HG03378 (cell line): ENCODE measurements at regions not wholly inside any gene's neighbourhood (a gene's known extent, or its start where the extent isn't known, plus 50 kb on each side); places are given as distances from the start of the nearest gene placed in this dataset.

Source experiments
- ATAC-seq: cut with Tn5 transposase; IDR thresholded peaks from one replicate; pipeline ENCODE4 v1.9.1; 2021; ENCODE audit warnings: mild to moderate bottlenecking, moderate library complexity; ENCODE audit not compliant: unreplicated experiment

DNA sequence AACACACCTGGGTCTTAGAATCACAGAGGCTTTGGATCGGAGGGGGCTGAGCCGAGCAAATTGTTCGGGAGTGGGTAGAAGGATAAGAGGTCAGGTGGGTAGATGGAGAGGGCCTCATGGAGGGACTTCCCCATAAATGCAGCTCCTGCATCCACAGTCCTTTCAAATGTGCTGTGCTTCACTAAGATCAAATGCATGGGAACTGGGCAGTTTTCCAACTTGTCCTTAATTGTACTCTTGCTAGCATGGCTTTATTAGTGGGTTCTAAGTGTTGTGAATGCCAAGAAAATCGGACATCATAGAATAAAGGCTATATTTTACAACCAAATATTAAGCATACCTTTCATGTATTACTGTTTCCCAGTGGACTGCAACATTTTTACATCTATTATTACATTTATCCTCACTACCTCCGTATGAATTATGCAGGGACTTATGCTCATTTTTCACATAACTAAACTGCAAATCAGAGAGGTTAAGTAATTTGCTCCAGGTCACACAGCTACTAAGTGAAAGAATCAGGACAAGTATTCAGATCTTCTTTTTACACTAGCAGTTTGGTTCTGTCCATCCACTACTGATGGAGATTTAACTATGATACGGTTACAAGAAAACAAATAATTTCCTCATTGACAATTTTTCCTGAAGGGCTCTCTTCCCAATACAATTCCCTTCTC is 174.5 kb upstream of the RUNX1 start:
- ATAC-seq = no peak

DNA sequence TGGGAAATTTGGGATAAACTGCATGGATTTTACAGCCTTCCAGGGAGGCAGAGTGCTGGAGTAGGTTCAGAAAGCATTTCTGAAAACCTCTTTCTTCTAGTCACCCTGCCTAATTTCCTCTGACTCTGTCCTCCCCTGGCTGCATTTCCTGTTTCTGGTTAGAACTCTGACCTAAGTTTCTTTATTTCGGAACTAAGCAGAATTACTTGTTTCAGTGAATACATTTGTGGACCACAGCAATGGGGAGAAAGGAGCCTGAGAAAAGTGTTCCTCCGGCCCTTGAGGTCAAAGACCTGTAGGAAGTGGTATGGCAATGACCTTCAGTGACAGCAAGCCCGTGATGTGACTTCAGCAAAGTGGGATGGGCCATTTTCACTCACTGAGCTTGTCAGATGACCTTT is 173.4 kb upstream of the RUNX1 start:
- peak; percentile 47 for ATAC-seq

DNA sequence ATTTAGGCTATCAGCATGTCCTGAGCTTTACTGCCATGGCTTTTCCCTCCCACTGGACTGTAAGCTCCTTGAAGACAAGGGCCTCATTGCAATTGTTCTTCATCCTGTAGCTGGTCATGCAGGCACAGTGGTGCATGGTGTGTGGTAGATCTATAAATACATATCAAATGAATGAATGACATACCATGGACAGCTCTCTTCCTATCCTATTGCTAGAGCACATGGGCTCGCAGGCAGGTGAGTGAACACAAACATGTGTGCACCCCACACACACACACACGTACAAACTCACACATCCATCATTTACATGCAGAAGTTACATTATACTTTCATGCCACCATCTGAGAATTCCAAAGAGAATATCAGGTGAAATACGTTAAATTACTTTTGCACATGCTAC is 172.9 kb upstream of the RUNX1 start:
- ATAC-seq = no peak

DNA sequence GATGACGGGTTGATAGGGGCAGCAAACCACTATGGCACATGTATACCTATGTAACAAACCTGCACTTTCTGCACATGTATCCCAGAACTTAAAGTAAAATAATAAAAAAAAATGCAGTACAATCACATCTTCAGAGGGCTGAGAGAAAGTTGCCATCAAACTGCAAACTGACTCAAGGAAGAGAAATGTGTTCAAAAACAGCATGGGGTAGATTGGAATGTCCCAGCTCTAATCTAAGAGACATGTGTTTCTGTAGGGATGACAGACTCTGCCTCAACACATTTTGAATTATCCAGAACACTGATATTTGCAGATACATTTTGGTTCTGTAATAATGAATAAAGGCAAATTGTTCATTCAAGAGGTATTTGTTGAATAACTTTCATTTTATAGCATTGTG is 171.2 kb upstream of the RUNX1 start:
- no peak for ATAC-seq

DNA sequence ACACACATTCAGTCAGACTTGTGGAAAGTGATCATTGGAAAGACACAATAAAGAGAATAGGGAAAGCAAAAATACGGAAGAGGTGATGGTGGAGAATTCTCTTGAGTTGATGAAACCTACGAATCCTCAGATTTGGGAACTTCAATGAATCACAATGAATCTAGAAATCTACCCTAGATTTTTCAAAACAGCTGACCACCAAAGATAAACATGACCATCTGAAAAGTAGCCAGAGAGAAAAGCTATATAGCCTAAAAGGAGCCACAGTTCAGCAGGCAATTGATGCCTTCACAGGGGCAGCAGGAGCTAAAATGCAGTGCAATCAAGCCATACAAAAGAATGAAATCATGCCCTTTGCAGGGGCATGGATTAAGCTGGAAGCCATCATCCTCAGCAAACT is 170.6 kb upstream of the RUNX1 start:
- ATAC-seq = no peak

DNA sequence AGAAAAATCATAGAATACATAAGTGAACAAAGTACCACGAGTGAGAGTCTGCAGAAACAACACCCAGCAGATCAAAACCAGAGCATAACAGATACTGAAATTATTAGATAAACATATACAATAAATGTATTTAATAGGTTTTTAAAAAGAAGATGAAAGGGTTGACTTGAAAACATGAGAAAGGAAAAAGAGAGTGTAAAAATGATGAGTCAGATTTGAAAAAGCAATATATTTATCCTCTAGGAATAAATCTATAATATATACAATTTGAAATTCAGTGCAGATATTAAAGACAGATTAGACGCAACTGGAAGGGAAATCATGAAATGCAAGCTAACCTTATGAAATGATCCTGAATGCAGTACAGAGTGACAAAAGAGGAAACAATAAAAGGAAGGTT is 170.2 kb upstream of the RUNX1 start:
- no peak for ATAC-seq

DNA sequence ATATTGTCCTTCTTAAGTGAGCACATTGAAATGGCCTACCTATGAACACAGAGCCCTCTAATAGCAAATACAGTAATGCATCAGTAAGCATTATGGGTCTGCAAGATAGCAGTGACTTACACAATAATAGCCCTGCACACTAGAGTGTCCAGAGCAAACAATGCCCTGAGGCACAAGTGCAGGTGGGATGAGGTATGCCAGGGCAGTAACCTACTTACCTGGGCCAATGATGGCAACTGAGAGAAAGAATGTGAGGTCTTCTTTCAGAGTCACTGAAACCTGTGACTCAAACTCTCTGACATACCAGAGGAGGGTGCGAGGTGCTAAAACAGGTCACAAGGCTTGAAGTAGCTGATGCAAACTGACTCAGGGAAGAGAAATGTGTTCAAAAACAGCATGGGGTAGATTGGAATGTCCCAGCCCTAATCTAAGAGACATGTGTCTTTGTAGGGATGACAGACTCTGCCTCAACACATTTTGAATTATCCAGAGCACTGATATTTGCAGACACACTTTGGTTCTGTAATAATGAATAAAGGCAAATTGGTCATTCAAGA is 168.5 kb upstream of the RUNX1 start:
- no peak for ATAC-seq

DNA sequence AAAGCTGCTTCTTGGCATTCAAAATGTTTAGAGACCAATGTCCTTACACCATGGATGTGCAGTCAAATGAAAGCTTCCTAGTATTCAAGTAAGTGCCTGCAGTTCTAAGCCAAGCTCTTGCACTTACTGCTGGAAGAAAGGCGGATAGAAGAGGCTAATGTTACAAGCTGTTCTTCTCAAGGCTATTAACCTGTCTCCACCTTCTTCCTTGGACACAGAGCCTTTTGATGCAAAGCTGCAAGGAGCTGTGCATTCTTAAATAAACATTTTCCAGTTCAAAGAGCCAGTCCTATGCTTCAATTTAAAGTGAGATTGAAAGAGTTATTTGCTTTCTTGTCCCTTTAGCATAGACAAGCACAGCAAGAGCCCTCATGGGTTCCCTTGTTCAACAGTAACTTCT is 167.9 kb upstream of the RUNX1 start:
- no peak for ATAC-seq

DNA sequence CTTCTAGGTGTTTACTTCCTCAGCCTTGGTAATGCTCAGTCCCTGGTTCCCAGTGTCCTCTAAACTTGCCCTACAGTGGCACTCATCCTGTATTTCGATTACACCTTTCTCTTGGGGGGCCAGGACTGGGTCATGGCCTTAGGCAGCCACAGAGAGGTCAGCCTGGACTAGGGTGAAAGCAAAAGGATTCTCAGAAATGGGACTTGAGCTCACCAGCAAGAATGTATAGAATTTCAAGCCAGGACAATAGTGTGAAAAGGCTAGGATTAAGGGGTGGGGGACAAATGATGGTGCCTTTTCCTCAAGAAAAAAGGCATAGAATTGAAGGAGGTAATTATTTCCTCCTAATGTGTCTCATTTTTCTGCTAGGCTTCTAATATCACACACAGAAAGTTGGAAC is 166.8 kb upstream of the RUNX1 start:
- no peak for ATAC-seq

DNA sequence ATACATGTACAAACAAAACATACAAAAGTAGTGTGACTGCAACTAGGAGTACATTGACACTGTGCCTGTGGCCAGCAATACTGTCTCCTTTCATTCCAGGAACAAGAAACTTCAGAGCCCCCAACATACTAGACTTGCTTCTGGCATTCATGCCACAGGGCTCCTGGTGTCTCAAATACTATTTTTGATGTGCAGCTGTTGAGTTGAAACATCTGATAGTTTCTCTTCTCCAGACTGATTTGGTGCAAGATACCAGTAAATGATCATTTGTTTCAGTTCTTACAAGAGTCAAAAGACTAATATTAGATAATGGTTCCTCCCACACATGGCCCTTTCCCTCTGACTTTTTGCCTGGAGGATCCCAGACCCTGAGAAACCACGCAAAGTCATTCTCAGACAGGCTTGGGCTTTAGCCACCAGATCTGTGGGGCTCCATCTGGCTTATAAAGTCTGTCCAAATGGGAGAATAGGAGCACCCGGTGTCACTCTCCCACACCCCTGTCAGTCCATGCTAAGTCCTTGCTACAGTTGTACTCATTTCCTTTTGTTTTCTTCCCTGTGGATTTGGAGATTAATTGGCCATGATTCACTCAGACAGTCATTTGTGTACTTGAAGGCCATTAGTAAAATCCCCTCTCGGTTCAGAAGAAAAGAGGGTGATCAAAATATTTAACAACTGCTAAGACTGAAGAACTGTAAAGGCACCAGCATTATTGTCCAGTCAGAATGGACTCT is 163.5 kb upstream of the RUNX1 start:
- no peak for ATAC-seq

DNA sequence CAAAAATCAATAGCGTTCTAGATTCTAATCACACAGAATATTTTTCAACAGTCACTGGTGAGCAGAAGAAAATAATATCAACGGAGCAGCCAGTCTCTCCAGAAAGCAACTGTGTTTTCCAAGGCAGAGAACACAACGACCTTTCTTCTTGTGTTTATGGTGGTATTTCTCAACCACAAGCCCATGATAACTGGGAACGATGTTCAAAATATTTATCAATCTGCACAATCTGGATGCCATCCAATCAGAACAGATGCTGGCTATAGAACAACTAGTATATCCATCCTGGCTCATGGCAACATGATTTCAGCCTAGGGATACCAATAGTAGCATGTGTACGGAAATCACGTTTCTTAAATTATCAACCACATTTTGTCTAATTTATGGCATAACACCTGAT is 162.7 kb upstream of the RUNX1 start:
- no peak for ATAC-seq

DNA sequence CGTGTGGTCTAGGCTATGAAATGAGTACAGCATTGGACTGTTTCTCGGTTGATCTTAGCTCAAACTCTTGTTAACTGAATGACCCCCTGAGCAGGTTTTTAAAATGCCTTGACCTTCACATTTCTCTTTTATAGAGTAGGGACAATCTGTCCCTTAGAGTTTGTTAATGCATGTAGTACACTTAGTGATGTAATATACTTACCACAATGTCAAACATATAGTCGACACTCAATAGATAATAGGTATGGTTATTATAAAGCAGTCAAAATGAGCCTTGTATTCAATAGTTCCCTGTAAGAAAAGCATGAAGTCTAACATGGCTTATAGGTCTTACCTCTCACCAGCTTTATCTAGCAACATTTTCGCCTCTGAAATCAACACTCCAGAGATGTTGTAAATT is 161.0 kb upstream of the RUNX1 start:
- ATAC-seq = no peak

DNA sequence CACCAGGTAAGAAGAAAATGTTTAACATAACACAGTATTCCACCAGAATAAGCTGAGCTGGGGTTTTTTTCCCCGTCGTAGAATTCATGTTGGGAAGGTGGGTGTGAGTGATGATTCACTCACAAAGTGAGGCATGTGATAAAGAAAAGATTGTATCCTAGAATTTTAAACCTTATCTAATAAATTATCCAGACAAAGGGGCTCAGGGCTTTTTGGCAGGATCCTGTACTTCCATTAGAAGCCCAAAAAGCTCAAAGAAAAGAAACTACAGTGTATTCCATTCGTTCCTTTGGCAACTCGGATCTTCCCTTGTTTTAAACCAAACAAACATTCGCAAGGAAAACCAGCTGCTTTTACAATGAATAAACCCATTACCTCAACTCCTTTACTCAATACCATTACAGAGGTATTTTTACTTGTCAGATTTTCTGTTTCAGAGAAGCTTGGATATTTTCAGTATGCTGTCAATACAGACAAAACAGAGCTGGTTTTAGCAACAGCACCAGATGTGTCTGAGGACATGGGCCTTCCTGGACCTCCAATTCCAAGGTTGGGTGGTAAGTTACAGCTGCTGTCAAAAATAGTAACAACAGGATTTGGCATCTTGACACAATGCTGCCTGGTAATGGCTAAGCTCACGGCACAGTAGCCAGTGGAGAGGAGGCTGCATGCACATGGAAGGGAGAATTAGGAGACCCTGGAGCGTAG is 159.9 kb upstream of the RUNX1 start:
- ATAC-seq = no peak

DNA sequence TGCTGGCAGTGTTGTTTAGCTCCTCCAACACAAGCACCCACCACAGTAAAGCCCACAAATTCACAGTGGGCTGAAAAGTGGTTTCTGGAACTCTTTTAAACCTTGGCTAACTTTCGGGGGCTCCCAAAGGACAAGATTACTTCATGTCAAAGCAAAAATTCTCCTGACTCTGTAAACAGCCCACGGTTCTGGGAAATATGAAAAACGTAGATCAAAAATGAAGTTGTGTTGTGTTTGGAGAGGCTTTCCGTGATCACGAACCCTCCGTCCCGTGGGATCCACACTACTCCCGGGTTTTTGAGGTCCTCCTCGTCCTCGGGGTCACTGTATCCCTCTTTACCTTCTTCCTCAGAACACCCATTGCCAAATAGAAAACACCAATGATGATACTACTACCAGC is 159.0 kb upstream of the RUNX1 start:
- ATAC-seq = no peak

DNA sequence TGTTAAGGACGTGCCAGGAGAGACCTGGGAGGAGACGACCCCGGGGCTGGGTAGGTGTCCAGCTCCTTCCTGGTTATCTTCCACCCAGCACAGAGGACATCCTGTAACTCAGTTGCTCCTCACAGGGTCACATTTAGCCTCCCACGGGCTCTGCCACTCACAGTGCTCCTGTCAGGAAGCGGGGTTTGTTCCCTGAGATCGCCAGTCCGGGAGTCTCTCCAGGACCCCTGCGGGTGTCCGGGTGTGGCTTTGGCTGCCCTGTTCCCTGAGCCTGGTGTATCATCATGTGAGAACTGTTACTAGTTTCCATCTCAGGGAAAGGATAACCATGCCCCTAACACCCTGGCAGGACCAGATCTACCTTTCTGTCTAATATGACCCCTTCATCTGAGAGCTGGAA is 158.2 kb upstream of the RUNX1 start:
- ATAC-seq = no peak

DNA sequence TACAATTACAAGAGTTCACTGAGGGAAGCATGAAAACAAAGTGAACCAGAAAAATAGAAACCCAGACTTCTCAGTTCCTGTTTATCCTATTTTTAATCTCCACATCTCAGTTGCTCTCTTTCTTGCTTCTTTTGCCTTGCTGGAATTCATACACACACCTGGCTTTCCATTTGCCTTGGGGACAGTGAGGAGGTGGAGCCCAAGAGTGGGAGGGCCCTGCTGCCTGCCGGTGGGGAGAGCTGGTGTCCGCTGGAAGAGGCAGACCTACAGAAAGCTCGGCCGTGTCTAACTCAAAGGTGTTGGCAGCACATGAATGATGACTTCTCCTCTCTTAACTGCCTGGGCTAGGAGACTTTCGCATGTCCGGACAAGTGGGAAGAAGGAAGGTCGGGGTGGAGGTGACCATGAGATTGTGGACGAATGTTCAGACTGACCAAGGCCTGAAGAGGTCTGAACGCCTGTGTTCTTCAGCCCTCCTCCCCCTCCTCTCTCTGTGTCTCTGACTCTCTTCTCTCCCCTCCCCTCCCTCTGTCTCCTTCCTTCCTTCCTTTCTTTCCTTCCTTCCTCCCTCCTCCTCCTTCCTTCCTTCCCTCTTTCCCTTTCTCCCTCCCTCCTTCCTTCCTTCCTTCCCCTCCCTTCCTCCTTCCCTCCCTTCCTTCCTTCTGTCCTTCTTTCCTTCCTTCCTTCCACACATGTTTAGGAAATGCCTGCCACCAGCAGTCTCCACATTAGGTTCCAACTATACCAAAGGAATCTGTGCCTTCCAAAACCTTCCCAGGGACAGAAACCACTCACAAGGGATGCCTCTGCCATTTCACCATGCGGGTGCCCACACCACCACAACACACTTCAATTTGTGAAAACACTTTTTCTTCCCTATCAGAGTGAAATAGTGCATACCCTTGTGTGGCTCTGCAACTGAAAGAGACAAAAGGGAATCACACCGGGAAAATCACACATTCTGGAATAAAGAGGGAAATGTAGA is 157.3 kb upstream of the RUNX1 start:
- no peak for ATAC-seq

DNA sequence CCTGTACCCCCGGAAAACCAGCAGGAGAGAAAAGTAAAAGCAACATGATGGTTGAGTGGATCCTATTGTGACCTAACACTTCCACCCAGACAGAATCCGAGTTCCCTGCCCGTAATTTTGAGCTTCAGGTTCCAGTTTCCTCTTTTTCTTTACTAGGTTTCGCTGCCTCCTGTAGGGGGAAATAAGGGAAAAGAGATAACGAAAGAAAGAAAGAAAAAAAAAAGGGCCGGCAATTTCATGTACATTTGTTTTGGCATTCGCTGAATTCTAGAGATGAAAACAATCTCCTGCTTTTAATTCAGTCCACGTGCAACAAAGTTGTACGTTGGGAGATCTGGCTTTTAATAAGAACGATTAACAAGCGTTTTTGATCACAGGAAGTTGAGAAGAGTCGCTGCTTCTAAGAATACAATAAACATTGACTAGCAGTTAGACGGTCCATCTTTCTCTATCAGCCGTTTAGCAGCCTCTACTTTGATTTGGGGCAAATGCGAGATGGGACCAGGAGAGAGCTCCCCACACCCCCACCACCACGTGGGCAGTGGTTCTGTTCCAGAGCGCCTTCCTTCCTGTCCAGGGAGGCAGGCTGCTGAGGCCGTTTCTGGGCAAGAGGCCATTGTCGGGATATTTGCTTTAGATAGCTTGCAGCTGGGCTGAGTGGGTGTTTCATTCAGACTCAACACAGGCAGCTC is 155.9 kb upstream of the RUNX1 start:
- ATAC-seq = no peak

DNA sequence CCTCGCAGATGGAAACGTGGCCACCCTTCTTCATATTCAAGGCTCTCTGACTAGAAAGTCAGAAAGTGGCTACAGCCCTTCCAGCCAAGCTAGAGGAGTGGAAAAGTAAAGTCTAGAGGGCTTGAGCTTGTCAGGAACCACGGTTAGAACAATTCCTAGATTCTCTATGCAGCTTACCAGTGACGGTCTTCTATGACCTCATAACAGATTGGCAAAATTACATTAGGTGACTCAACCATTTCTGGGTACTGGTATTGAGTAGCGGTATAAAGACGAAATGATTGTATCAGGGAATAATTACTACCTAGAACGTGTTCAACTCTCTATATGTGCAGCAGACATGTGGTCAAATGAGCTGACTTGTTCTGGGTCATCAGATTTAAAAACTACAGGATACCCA is 155.0 kb upstream of the RUNX1 start:
- no peak for ATAC-seq

DNA sequence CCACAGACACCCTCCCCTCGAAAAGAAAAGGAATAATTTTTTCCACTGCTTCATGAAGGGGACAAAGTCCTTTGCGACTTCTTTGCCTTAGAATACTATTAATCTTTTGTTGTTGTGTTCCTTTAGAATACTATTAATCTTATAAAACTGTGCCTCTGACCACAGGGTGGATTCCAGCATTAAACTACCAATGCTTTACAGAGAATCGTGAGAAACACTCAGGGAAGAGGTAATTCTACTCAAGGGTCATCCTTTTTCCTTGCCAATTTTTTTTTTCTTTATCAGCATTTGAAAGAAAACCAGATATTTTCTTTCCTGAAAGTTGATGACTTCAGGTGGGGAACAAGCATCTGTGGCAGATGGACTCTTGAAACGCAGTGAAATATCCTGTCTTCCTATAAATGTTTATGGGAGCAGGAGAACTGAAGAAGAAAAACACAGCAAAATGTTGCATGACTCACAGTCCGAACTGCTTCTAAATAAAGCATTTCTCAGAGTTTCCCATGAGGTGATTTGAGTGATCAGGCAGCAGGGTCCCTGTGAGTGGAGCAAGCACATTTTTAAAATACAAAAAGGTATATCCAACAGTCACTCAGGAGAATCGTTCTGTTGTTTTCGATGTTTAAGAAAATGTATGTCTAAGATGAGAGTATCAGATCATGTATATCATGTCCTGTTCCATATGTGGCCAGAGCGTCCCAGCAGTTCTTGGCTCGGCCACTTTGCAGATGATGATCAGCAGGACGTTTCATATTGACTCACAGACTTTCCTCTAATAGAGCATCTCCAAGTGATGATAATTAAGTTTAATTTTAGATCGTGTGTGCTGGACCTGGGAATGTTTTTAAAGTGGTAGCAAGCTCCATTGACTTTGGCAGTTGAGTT is 154.2 kb upstream of the RUNX1 start:
- no peak for ATAC-seq
